ENCODE measurements at regions not wholly inside any gene's neighbourhood (a gene's known extent, or its start where the extent isn't known, plus 50 kb on each side); places are given as distances from the start of the nearest gene placed in this dataset.
A peak's percentile ranks its signal among the peaks of the same experiment; 100 is the strongest.

DNA sequence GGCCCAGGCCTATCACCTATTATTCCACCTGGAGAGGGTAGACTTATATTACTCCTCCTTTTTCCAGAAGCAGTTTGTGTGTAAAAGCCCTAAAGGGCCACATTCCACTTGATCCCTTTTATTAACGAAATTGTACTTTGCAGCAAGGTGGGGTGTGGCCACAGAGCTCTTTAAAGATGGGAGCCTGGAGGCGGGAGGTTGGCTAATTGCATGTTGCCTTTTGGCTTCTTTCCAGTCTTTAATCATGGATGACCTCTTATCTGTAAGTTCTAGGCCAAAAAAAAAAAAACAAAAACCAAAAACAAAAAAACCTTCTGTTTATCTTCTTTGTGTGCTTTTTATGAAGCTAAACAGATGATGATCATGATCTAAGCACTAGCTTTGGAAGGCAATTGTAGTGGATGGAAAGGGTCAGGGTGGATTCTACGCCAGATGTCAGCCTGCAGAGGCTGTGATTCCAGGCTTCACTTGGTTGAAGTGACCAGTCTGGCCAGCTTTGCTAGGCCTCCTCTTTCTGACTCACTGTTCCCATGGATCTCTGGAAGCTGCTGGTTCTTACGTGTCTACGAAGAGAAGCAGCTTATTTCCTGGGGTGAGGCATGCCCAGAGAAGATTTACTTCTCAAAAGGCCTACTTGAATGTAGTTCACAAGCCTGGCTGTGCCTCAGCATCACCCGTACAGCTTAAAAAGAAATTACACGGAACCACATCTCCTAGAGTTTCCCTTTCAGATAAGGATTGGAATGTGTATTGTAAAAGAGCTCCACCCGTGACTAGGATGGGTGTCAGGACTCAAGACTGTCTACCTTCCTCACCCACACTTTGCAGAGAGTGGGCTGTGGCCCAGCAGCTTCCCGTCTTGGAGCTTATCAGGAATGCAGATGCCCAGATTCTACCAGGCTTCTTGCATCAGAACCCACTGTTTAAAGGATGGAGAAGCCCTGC lies 330.9 kb upstream of the C2CD4B start:
- Histone ChIP-seq H3K4me3 (no peak overlapping the region), H3K27me3 (no peaks in the 10 kb centered on the region), H3K9me3 (ENCODE audit: low read depth) (no peaks in the 10 kb centered on the region), H3K36me3 (replicated peaks; ENCODE audit: insufficient read depth, low read depth) (no peaks in the 10 kb centered on the region), H3K4me2 (peak overlapping the region; percentile 3), H3K9me2 (replicated peaks; ENCODE audit: insufficient read depth) (no peaks in the 10 kb centered on the region), H3K27ac (peak overlapping the region; percentile 18), H3K79me2 (peaks cover 27% of the 10 kb centered on the region), H3K4me1 (ENCODE audit: insufficient read depth) (peaks cover 14% of the 10 kb centered on the region), H4K20me1 (ENCODE audit: insufficient read depth, poor library complexity, severe bottlenecking) (no peaks in the 10 kb centered on the region), H2AFZ (no peak overlapping the region)
- no peak for TF ChIP-seq EZH2phosphoT487 (IDR thresholded peaks at IDR 0.05; ENCODE audit: low read depth, severe bottlenecking, unreplicated experiment)
- TF ChIP-seq, protein P1, sequence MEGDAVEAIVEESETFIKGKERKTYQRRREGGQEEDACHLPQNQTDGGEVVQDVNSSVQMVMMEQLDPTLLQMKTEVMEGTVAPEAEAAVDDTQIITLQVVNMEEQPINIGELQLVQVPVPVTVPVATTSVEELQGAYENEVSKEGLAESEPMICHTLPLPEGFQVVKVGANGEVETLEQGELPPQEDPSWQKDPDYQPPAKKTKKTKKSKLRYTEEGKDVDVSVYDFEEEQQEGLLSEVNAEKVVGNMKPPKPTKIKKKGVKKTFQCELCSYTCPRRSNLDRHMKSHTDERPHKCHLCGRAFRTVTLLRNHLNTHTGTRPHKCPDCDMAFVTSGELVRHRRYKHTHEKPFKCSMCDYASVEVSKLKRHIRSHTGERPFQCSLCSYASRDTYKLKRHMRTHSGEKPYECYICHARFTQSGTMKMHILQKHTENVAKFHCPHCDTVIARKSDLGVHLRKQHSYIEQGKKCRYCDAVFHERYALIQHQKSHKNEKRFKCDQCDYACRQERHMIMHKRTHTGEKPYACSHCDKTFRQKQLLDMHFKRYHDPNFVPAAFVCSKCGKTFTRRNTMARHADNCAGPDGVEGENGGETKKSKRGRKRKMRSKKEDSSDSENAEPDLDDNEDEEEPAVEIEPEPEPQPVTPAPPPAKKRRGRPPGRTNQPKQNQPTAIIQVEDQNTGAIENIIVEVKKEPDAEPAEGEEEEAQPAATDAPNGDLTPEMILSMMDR (IDR thresholded peaks at IDR 0.05; ENCODE audit: poor library complexity), result no peak
- WGBS (ENCODE audit: low lambda C conversion rate, missing lambda C conversion rate), result 52% methylated on average over 9 of the region's 9 CpGs
- peak; percentile 68 for DNase-seq (ENCODE audit: low spot score)

DNA sequence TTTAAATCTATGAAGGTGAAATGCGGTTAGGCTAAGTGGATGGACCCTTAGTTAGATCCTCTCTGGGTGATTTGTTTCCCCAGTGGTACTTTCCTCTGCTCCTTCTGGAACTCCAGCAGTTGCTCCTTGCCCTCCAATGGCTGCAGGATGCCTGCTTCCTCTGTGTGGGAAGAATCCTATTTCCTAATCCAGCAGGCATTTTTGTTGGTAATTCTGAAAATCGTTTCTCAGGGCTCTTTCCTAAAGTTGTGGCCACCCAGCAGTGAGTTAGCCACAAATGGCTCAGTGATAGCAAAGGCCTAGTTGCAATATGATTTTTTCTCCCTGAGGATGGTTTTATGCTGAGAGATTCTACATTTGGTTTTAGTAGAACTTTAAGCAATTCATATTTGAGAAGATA lies 332.3 kb upstream of the C2CD4B start:
- no peak for DNase-seq (ENCODE audit: low spot score)
- Histone ChIP-seq H3K4me3 (no peak overlapping the region), H3K9me2 (replicated peaks; ENCODE audit: insufficient read depth) (no peaks in the 10 kb centered on the region), H3K9me3 (ENCODE audit: low read depth) (no peaks in the 10 kb centered on the region), H3K4me2 (no peak overlapping the region), H3K27me3 (no peaks in the 10 kb centered on the region), H3K4me1 (ENCODE audit: insufficient read depth) (peaks cover 14% of the 10 kb centered on the region), H2AFZ (no peak overlapping the region), H3K36me3 (replicated peaks; ENCODE audit: insufficient read depth, low read depth) (no peaks in the 10 kb centered on the region), H3K27ac (no peak overlapping the region), H3K79me2 (peaks cover 29% of the 10 kb centered on the region), H4K20me1 (ENCODE audit: insufficient read depth, poor library complexity, severe bottlenecking) (no peaks in the 10 kb centered on the region)
- WGBS (ENCODE audit: low lambda C conversion rate, missing lambda C conversion rate), result 71% methylated on average over 2 of the region's 2 CpGs
- TF ChIP-seq EZH2phosphoT487 (IDR thresholded peaks at IDR 0.05; ENCODE audit: low read depth, severe bottlenecking, unreplicated experiment) (no peak), EZH2 (IDR thresholded peaks at IDR 0.05; ENCODE audit: borderline replicate concordance) (no peak)
- TF ChIP-seq, protein P1 (IDR thresholded peaks at IDR 0.05; ENCODE audit: poor library complexity), result no peak

- TF ChIP-seq EZH2phosphoT487 (IDR thresholded peaks at IDR 0.05; ENCODE audit: low read depth, severe bottlenecking, unreplicated experiment), result no peak
- no peak for TF ChIP-seq EZH2 (IDR thresholded peaks at IDR 0.05; ENCODE audit: borderline replicate concordance)
- TF ChIP-seq, protein P1 (IDR thresholded peaks at IDR 0.05; ENCODE audit: poor library complexity), result no peak
- WGBS (ENCODE audit: low lambda C conversion rate, missing lambda C conversion rate), result 81% methylated on average over 4 of the region's 4 CpGs
- Histone ChIP-seq H3K79me2 (peaks cover 25% of the 10 kb centered on the region), H3K27ac (no peak overlapping the region), H3K4me1 (ENCODE audit: insufficient read depth) (peaks cover 18% of the 10 kb centered on the region), H3K27me3 (no peaks in the 10 kb centered on the region), H4K20me1 (ENCODE audit: insufficient read depth, poor library complexity, severe bottlenecking) (no peaks in the 10 kb centered on the region), H3K9me3 (ENCODE audit: low read depth) (no peaks in the 10 kb centered on the region), H3K36me3 (replicated peaks; ENCODE audit: insufficient read depth, low read depth) (no peaks in the 10 kb centered on the region), H3K4me2 (no peak overlapping the region), H3K4me3 (no peak overlapping the region), H2AFZ (no peak overlapping the region), H3K9me2 (replicated peaks; ENCODE audit: insufficient read depth) (no peaks in the 10 kb centered on the region)
- no peak for DNase-seq (ENCODE audit: low spot score)
These were observed 333.2 kb upstream of the C2CD4B start for GRCh38 chr15:62498278-62498677.
